IMR-90 (cell line): ENCODE measurements at regions not wholly inside any gene's neighbourhood (a gene's known extent, or its start where the extent isn't known, plus 50 kb on each side); places are given as distances from the start of the nearest gene placed in this dataset.

Experiments used
- ATAC-seq: fragments of 200-7000 bp; cut with Tn5 transposase; 2 replicates; pipeline ENCODE4 v1.9.1; 2020; ENCODE audit warnings: low read depth, mild to moderate bottlenecking, moderate library complexity
- BruUV-seq: library from RNA; stranded (reverse); fragments of 400-500 nt; replicated peaks from 2 replicates; lab custom pipeline; 2021; lab: Mats Ljungman, UMichigan
- CTCF ChIA-PET: fragments of 300-600 bp; formaldehyde crosslinking; extraction: SDS; loops from one replicate; lab custom pipeline; 2021; ENCODE audit warnings: antibody characterized with exemption; lab: Yijun Ruan, JAX
- POLR2A ChIA-PET: fragments of 300-600 bp; sonication (Branson Sonifier 250); formaldehyde crosslinking; loops from one replicate; lab custom pipeline; 2022; ENCODE audit warnings: antibody characterized with exemption; ENCODE audit not compliant: unreplicated experiment; lab: Charles Lee
- DNase-seq: peaks from one replicate; pipeline ENCODE4 v3.0.0; 2013
- H2AFZ ChIP-seq: replicated peaks from 2 replicates; pipeline ENCODE3; 2013; ENCODE audit warnings: low read length, mild to moderate bottlenecking; ENCODE audit not compliant: poor library complexity
- H2AK5ac ChIP-seq: 2 replicates; pipeline ENCODE4 v1.6.1; 2013; ENCODE audit warnings: low read depth, low read length, inconsistent platforms
- H2AK9ac ChIP-seq: replicated peaks from 2 replicates; pipeline ENCODE3; 2013; ENCODE audit warnings: mild to moderate bottlenecking, low read depth, low read length, moderate library complexity; ENCODE audit not compliant: poor library complexity
- H2BK120ac ChIP-seq: 2 replicates; pipeline ENCODE4 v1.6.1; 2013; ENCODE audit warnings: low read depth, low read length, inconsistent platforms
- H2BK15ac ChIP-seq: 3 replicates; pipeline ENCODE4 v1.6.1; 2013; ENCODE audit warnings: low read depth, low read length, inconsistent platforms
- H2BK20ac ChIP-seq: 2 replicates; pipeline ENCODE4 v1.6.1; 2013; ENCODE audit warnings: low read depth, mild to moderate bottlenecking, inconsistent platforms, low read length, moderate library complexity
- H2BK5ac ChIP-seq: 2 replicates; pipeline ENCODE4 v1.6.1; 2013; ENCODE audit warnings: mild to moderate bottlenecking, low read depth, low read length, inconsistent platforms; ENCODE audit not compliant: poor library complexity, severe bottlenecking
- H3K14ac ChIP-seq: replicated peaks from 2 replicates; pipeline ENCODE4 v1.6.1; 2013; ENCODE audit warnings: low read depth, low read length, inconsistent platforms
- H3K18ac ChIP-seq: 2 replicates; pipeline ENCODE4 v1.6.1; 2013; ENCODE audit warnings: low read depth, low read length, control low read depth
- H3K23ac ChIP-seq: 2 replicates; pipeline ENCODE4 v1.6.1; 2013; ENCODE audit warnings: low read depth, low read length, inconsistent platforms
- H3K27ac ChIP-seq: 2 replicates; pipeline ENCODE4 v1.5.1; 2013; ENCODE audit warnings: mild to moderate bottlenecking, control low read depth, low read length; ENCODE audit not compliant: insufficient read depth
- H3K27me3 ChIP-seq: 2 replicates; pipeline ENCODE4 v1.6.1; 2013; ENCODE audit warnings: low read length; ENCODE audit not compliant: control insufficient read depth, insufficient read depth
- H3K36me3 ChIP-seq: 2 replicates; pipeline ENCODE4 v1.6.1; 2013; ENCODE audit warnings: low read length, mixed read lengths; ENCODE audit not compliant: control insufficient read depth, insufficient read depth
- H3K4ac ChIP-seq: 2 replicates; pipeline ENCODE4 v1.6.1; 2013; ENCODE audit warnings: low read depth, low read length, inconsistent platforms
- H3K4me1 ChIP-seq: 2 replicates; pipeline ENCODE4 v1.6.1; 2013; ENCODE audit warnings: low read length, mixed read lengths; ENCODE audit not compliant: control insufficient read depth, insufficient read depth
- H3K4me2 ChIP-seq: 2 replicates; pipeline ENCODE4 v1.6.1; 2013; ENCODE audit warnings: low read depth, mild to moderate bottlenecking, control low read depth, low read length, moderate library complexity
- H3K4me3 ChIP-seq: 2 replicates; pipeline ENCODE4 v1.5.1; 2013; ENCODE audit warnings: low read depth, mild to moderate bottlenecking, control low read depth, low read length, moderate library complexity; ENCODE audit not compliant: insufficient read depth
- H3K56ac ChIP-seq: 2 replicates; pipeline ENCODE4 v1.6.1; 2013; ENCODE audit warnings: low read length, inconsistent platforms; ENCODE audit not compliant: insufficient read depth; ENCODE audit errors: extremely low read depth
- H3K79me1 ChIP-seq, 2 experiments: 2 replicates each; pipeline ENCODE4 v1.6.1; 2013; ENCODE audit warnings: low read length in 2 of 2, inconsistent platforms in 1 of 2, low read depth in 1 of 2
- H3K9ac ChIP-seq: 2 replicates; pipeline ENCODE4 v1.6.1; 2013; ENCODE audit warnings: low read depth, low read length, control low read depth
- H3K9me1 ChIP-seq: 2 replicates; pipeline ENCODE4 v1.6.1; 2013; ENCODE audit warnings: low read length, inconsistent platforms; ENCODE audit not compliant: insufficient read depth
- H3K9me3 ChIP-seq: 2 replicates; pipeline ENCODE4 v1.6.1; 2013; ENCODE audit warnings: low read length; ENCODE audit not compliant: control insufficient read depth, insufficient read depth
- H4K20me1 ChIP-seq: 2 replicates; pipeline ENCODE4 v1.6.1; 2013; ENCODE audit warnings: low read length, inconsistent platforms; ENCODE audit not compliant: insufficient read depth
- H4K5ac ChIP-seq: 2 replicates; pipeline ENCODE4 v1.6.1; 2013; ENCODE audit warnings: mild to moderate bottlenecking, low read depth, low read length, control low read depth
- H4K8ac ChIP-seq, 2 experiments: 2 replicates each; pipeline ENCODE4 v1.6.1; 2013; ENCODE audit warnings: low read depth in 2 of 2, low read length in 2 of 2, control low read depth in 1 of 2, inconsistent platforms in 1 of 2
- H4K91ac ChIP-seq: 2 replicates; pipeline ENCODE4 v1.6.1; 2013; ENCODE audit warnings: low read depth, low read length, inconsistent platforms; ENCODE audit not compliant: insufficient read depth
- BHLHE40 ChIP-seq: fragments of 150-350 bp; IDR thresholded peaks from 2 replicates; pipeline ENCODE4 v1.6.1; 2016; ENCODE audit warnings: mild to moderate bottlenecking, low read depth, low read length
- CEBPB ChIP-seq: IDR thresholded peaks from 2 replicates; pipeline ENCODE4 v1.6.1; 2012; ENCODE audit warnings: low read depth, low read length, improper control_type of control experiment
- CHD1 ChIP-seq: IDR thresholded peaks from 2 replicates; pipeline ENCODE4 v1.6.1; 2012; ENCODE audit warnings: low read depth, low read length, improper control_type of control experiment
- CTCF ChIP-seq: conservative IDR thresholded peaks from 2 replicates; pipeline ENCODE4 v1.5.1; 2012; ENCODE audit warnings: mild to moderate bottlenecking, low read depth, low read length, improper control_type of control experiment
- ELK1 ChIP-seq: fragments of 150-350 bp; IDR thresholded peaks from 2 replicates; pipeline ENCODE4 v1.6.1; 2016; ENCODE audit warnings: low read depth, mild to moderate bottlenecking, low read length, moderate library complexity, borderline replicate concordance
- FOS ChIP-seq: fragments of 150-350 bp; IDR thresholded peaks from 2 replicates; pipeline ENCODE4 v1.6.1; 2016; ENCODE audit warnings: low read depth, low read length
- MAFK ChIP-seq: IDR thresholded peaks from 2 replicates; pipeline ENCODE4 v1.6.1; 2012; ENCODE audit warnings: low read depth, low read length, improper control_type of control experiment
- MAZ ChIP-seq: IDR thresholded peaks from 2 replicates; pipeline ENCODE4 v1.6.1; 2012; ENCODE audit warnings: low read depth, mild to moderate bottlenecking, low read length, improper control_type of control experiment, moderate library complexity, borderline replicate concordance
- MXI1 ChIP-seq: IDR thresholded peaks from 2 replicates; pipeline ENCODE4 v1.6.1; 2012; ENCODE audit warnings: low read depth, mild to moderate bottlenecking, low read length, moderate library complexity, borderline replicate concordance
- NFE2L2 ChIP-seq: fragments of 150-350 bp; IDR thresholded peaks from 2 replicates; pipeline ENCODE4 v1.6.1; 2016; ENCODE audit warnings: low read depth, mild to moderate bottlenecking, low read length
- POLR2A ChIP-seq: IDR thresholded peaks from 2 replicates; pipeline ENCODE4 v1.6.1; 2012; ENCODE audit warnings: mild to moderate bottlenecking, low read depth, low read length
- RAD21 ChIP-seq: IDR thresholded peaks from 2 replicates; pipeline ENCODE4 v1.6.1; 2012; ENCODE audit warnings: low read length, improper control_type of control experiment
- RCOR1 ChIP-seq: IDR thresholded peaks from 2 replicates; pipeline ENCODE4 v1.6.1; 2012; ENCODE audit warnings: mild to moderate bottlenecking, low read length, improper control_type of control experiment; ENCODE audit not compliant: insufficient replicate concordance
- RFX5 ChIP-seq: IDR thresholded peaks from 2 replicates; pipeline ENCODE4 v1.8.0; 2012; ENCODE audit warnings: low read depth, mild to moderate bottlenecking, low read length, moderate library complexity
- SMC3 ChIP-seq: fragments of 150-350 bp; IDR thresholded peaks from 2 replicates; pipeline ENCODE4 v1.6.1; 2016; ENCODE audit warnings: low read depth, mild to moderate bottlenecking, antibody characterized with exemption, low read length, moderate library complexity
- USF2 ChIP-seq: fragments of 150-350 bp; IDR thresholded peaks from 2 replicates; pipeline ENCODE4 v1.6.1; 2017; ENCODE audit warnings: mild to moderate bottlenecking, antibody characterized with exemption, low read length, low read depth
- WGBS, 2 experiments: methylation state at CpG; one replicate each; pipeline versions ENCODE4 v1.1.5 to v1.1.7; 2013; ENCODE audit warnings: missing lambda C conversion rate in 2 of 2; ENCODE audit not compliant: insufficient read length in 1 of 2; ENCODE audit errors: extremely low coverage in 2 of 2; 5-methylcytosine and 5-hydroxymethylcytosine counted together
- dilution Hi-C: fragments of 300-500 bp; cut with HindIII; formaldehyde crosslinking; loops from one replicate; pipeline ENCODE4 v1.14.3; 2018; ENCODE audit warnings: low sequenced_read_pairs; ENCODE audit not compliant: unreplicated experiment
- in situ Hi-C: fragments of 300-500 bp; cut with MboI; formaldehyde crosslinking; loops from 3 replicates; pipeline ENCODE4 v1.14.3; 2019; ENCODE audit warnings: low sequenced_read_pairs, inconsistent platforms, mixed read lengths
- intact Hi-C: fragments of 100-400 bp; cut with micrococcal nuclease; formaldehyde crosslinking; loops from 2 replicates; pipeline ENCODE4 v1.10.0; 2022

GRCh38 chrX:22541926-22542325, 269.2 kb downstream of the CBLL2 start:
- dilution Hi-C loops: no loop called here
- intact Hi-C loops: no loop called here
- no peak for DNase-seq
- Histone ChIP-seq H2BK15ac (no peak overlapping the region), H3K4me2 (no peak overlapping the region), H2AK9ac (no peak overlapping the region), H2AFZ (no peak overlapping the region), H3K9ac (no peak overlapping the region), H3K23ac (no peak overlapping the region), H3K4ac (no peak overlapping the region), H2AK5ac (no peak overlapping the region), H2BK120ac (no peak overlapping the region), H4K91ac (no peak overlapping the region), H3K9me3 (no peaks in the 10 kb centered on the region), H3K56ac (no peak overlapping the region), H3K18ac (no peak overlapping the region), H3K9me1 (no peaks in the 10 kb centered on the region), H3K4me1 (no peaks in the 10 kb centered on the region), H3K4me3 (no peak overlapping the region), H4K20me1 (no peaks in the 10 kb centered on the region), H4K5ac (no peak overlapping the region), H3K14ac (no peak overlapping the region), H2BK20ac (no peak overlapping the region), H3K79me1 (no peaks in the 10 kb centered on the region), H3K36me3 (no peaks in the 10 kb centered on the region), H4K8ac (no peak overlapping the region), H3K27me3 (no peaks in the 10 kb centered on the region), H2BK5ac (no peak overlapping the region), H3K27ac (no peak overlapping the region)
- BruUV-seq: no TSS peak
- CTCF ChIA-PET: no interaction called here
- 26% methylated on average over 4 of the region's 5 CpGs; no CpG with 5 or more reads in 1 of the 2 experiments for WGBS, 2 experiments
- POLR2A ChIA-PET: no interaction called here
- in situ Hi-C loops: no loop called here
- no peak for ATAC-seq
- TF ChIP-seq CEBPB (no peak), ELK1 (no peak), CTCF (no peak), USF2 (no peak), MAZ (no peak), BHLHE40 (no peak), RFX5 (no peak), RAD21 (no peak), FOS (no peak), SMC3 (no peak), MXI1 (no peak), CHD1 (no peak), RCOR1 (no peak), MAFK (no peak), NFE2L2 (no peak), POLR2A (no peak)
